K562 (cell line): ENCODE measurements at regions not wholly inside any gene's neighbourhood (a gene's known extent, or its start where the extent isn't known, plus 50 kb on each side); places are given as distances from the start of the nearest gene placed in this dataset.

Source experiments
- BACH1 ChIP-seq: fragments of 200-800 bp; sonication (Bioruptor generic); IDR thresholded peaks from 2 replicates; pipeline ENCODE4 v1.6.1; 2016; ENCODE audit warnings: missing genetic modification characterization, missing compliant biosample characterization
- HINFP ChIP-seq: fragments of 450-650 bp; conservative IDR thresholded peaks from 2 replicates; pipeline ENCODE4 v1.6.1; 2016; ENCODE audit warnings: missing genetic modification characterization, low read depth, mild to moderate bottlenecking, control low read depth, missing compliant biosample characterization
- SMARCC2 ChIP-seq: fragments of 450-650 bp; IDR thresholded peaks from 2 replicates; pipeline ENCODE4 v1.6.1; 2017; ENCODE audit warnings: antibody characterized with exemption, moderate library complexity, mild to moderate bottlenecking, low read depth
- ZNF407 ChIP-seq: fragments of 450-650 bp; IDR thresholded peaks from 2 replicates; pipeline ENCODE4 v1.6.1; 2016; ENCODE audit warnings: low read depth

GRCh38 chr2:109719871-109720270, 74.2 kb upstream of the RGPD5 start (continued):
- TF ChIP-seq ZNF407 (no peak), SMARCC2 (no peak), HINFP (tag) (no peak), BACH1 (no peak)
